HepG2 (cell line): ENCODE measurements at regions not wholly inside any gene's neighbourhood (a gene's known extent, or its start where the extent isn't known, plus 50 kb on each side); places are given as distances from the start of the nearest gene placed in this dataset.

Experiments used
- ATAC-seq: fragments of 200-7000 bp; cut with Tn5 transposase; 3 replicates; pipeline ENCODE4 v1.9.1; 2020; ENCODE audit warnings: mild to moderate bottlenecking, moderate library complexity
- BruUV-seq: library from RNA; stranded (reverse); fragments of 400-500 nt; replicated peaks from 2 replicates; lab custom pipeline; 2021; lab: Mats Ljungman, UMichigan
- CTCF ChIA-PET: fragments of 300-600 bp; formaldehyde crosslinking; extraction: SDS; loops from one replicate; lab custom pipeline; 2021; ENCODE audit warnings: low total read pairs, inconsistent platforms, low intra/inter-chr PET ratio; lab: Yijun Ruan, JAX
- POLR2A ChIA-PET: fragments of 350-600 bp; sonication (Branson Sonifier 250); formaldehyde crosslinking; loops from one replicate; lab custom pipeline; 2020; ENCODE audit warnings: antibody characterized with exemption, inconsistent platforms; lab: Yijun Ruan, JAX
- DNase-seq: peaks from one replicate; pipeline ENCODE4 v3.0.0-alpha.2; 2015; ENCODE audit warnings: low spot score
- FAIRE-seq: peaks from 3 replicates; lab custom pipeline; 2011; peaks lifted over from hg19 to GRCh38; lab: Jason Lieb, UNC
- H2AFZ ChIP-seq: one replicate; pipeline ENCODE4 v1.6.1; 2011; ENCODE audit warnings: low read length, inconsistent platforms
- H3K27ac ChIP-seq: fragments of 300-600 bp; 3 replicates; pipeline ENCODE4 v1.8.0; 2011; ENCODE audit warnings: mixed run types, mild to moderate bottlenecking, mixed read lengths, low read length, inconsistent platforms; ENCODE audit not compliant: insufficient read depth; ENCODE audit errors: extremely low read length
- H3K27me3 ChIP-seq, 2 experiments: fragments of 200-600 bp in 1 of 2; 2 replicates in 1 of 2; 3 replicates in 1 of 2; pipeline versions ENCODE4 v1.6.0 to v1.8.0; 2011; ENCODE audit warnings: low read length in 2 of 2, mild to moderate bottlenecking in 2 of 2, moderate library complexity in 2 of 2, inconsistent platforms in 1 of 2; ENCODE audit not compliant: insufficient read depth in 2 of 2, control insufficient read depth in 1 of 2
- H3K36me3 ChIP-seq, 2 experiments: fragments of 200-600 bp in 1 of 2; replicated peaks in 1 of 2; 2 replicates in 1 of 2; 3 replicates in 1 of 2; pipeline versions ENCODE4 v1.5.1 to v1.8.0; 2011; ENCODE audit warnings: low read length in 2 of 2, inconsistent platforms in 1 of 2; ENCODE audit not compliant: insufficient read depth in 2 of 2, control insufficient read depth in 1 of 2
- H3K4me1 ChIP-seq: 2 replicates; pipeline ENCODE4 v1.5.1; 2012; ENCODE audit warnings: low read length, inconsistent platforms; ENCODE audit not compliant: insufficient read depth
- H3K4me2 ChIP-seq: 2 replicates; pipeline ENCODE4 v1.6.0; 2011; ENCODE audit warnings: low read depth, low read length, inconsistent platforms
- H3K4me3 ChIP-seq, 3 experiments: fragments of 200-600 bp in 1 of 3; sonication (generic), shearing (Covaris generic) in 1 of 3; replicated peaks in 1 of 3; 2 replicates each; pipeline ENCODE4 v1.5.1; 2011 to 2016; ENCODE audit warnings: low read length in 3 of 3, inconsistent platforms in 2 of 3, low read depth in 2 of 3, mild to moderate bottlenecking in 2 of 3, control low read depth in 1 of 3, mixed read lengths in 1 of 3; ENCODE audit not compliant: insufficient read depth in 1 of 3
- H3K79me2 ChIP-seq: one replicate; pipeline ENCODE4 v1.6.1; 2011; ENCODE audit warnings: low read length, inconsistent platforms; ENCODE audit not compliant: insufficient read depth
- H3K9ac ChIP-seq: 2 replicates; pipeline ENCODE4 v1.6.0; 2011; ENCODE audit warnings: mild to moderate bottlenecking, low read depth, low read length, inconsistent platforms; ENCODE audit not compliant: insufficient read depth
- H3K9me3 ChIP-seq: 2 replicates; pipeline ENCODE4 v1.5.1; 2012; ENCODE audit warnings: mild to moderate bottlenecking, low read length
- H4K20me1 ChIP-seq: 2 replicates; pipeline ENCODE4 v1.6.0; 2011; ENCODE audit warnings: inconsistent platforms, mild to moderate bottlenecking, low read length, moderate library complexity; ENCODE audit not compliant: insufficient read depth
- BCL6 ChIP-seq: IDR thresholded peaks from 2 replicates; pipeline ENCODE4 v1.6.1; 2016; ENCODE audit warnings: missing genetic modification reagents, missing compliant biosample characterization
- BORCS8-MEF2B ChIP-seq: sonication (generic); formaldehyde crosslinking; IDR thresholded peaks from 2 replicates; pipeline ENCODE4 v1.8.0; 2022; ENCODE audit warnings: mild to moderate bottlenecking, missing genetic modification reagents
- HES4 ChIP-seq: sonication (generic); formaldehyde crosslinking; IDR thresholded peaks from 2 replicates; pipeline ENCODE4 v1.9.0; 2021; ENCODE audit warnings: mild to moderate bottlenecking, missing genetic modification reagents, borderline replicate concordance
- HNRNPH1 ChIP-seq: fragments of 200-400 bp; formaldehyde crosslinking; optimal IDR thresholded peaks from 2 replicates; pipeline ENCODE3; 2017; ENCODE audit warnings: mild to moderate bottlenecking, low read depth, low read length
- MTA1 ChIP-seq: sonication (generic); formaldehyde crosslinking; IDR thresholded peaks from 2 replicates; pipeline ENCODE4 v1.4.0; 2020; ENCODE audit warnings: missing genetic modification reagents, mild to moderate bottlenecking, borderline replicate concordance
- MYNN ChIP-seq: sonication (generic); formaldehyde crosslinking; IDR thresholded peaks from 2 replicates; pipeline ENCODE4 v1.4.0; 2020; ENCODE audit warnings: mild to moderate bottlenecking, low read depth, missing genetic modification reagents
- NFE2L2 ChIP-seq: fragments of 150-350 bp; IDR thresholded peaks from 2 replicates; pipeline ENCODE4 v1.6.1; 2014; ENCODE audit warnings: low read length
- PCBP1 ChIP-seq: fragments of 200-400 bp; formaldehyde crosslinking; IDR thresholded peaks from 2 replicates; pipeline ENCODE4 v1.6.1; 2017; ENCODE audit warnings: mild to moderate bottlenecking, low read depth, low read length, borderline replicate concordance
- REXO4 ChIP-seq: sonication (generic); formaldehyde crosslinking; IDR thresholded peaks from 2 replicates; pipeline ENCODE4 v1.8.0; 2022; ENCODE audit warnings: missing genetic modification reagents, mild to moderate bottlenecking, borderline replicate concordance
- RNF219 ChIP-seq: sonication (generic); formaldehyde crosslinking; IDR thresholded peaks from 2 replicates; pipeline ENCODE4 v1.5.0; 2020; ENCODE audit warnings: mild to moderate bottlenecking, missing genetic modification reagents
- SP2 ChIP-seq: sonication (generic); formaldehyde crosslinking; IDR thresholded peaks from 2 replicates; pipeline ENCODE4 v1.5.1; 2020; ENCODE audit warnings: mild to moderate bottlenecking, missing genetic modification reagents
- SP4 ChIP-seq: sonication (generic); formaldehyde crosslinking; IDR thresholded peaks from 2 replicates; pipeline ENCODE4 v1.8.1; 2023; ENCODE audit warnings: mild to moderate bottlenecking, missing genetic modification reagents
- TOE1 ChIP-seq: sonication (generic); formaldehyde crosslinking; IDR thresholded peaks from 2 replicates; pipeline ENCODE4 v1.4.0; 2020; ENCODE audit warnings: mild to moderate bottlenecking, missing genetic modification reagents
- ZBTB20 ChIP-seq: sonication (generic); formaldehyde crosslinking; IDR thresholded peaks from 2 replicates; pipeline ENCODE4 v1.8.1; 2023; ENCODE audit warnings: missing genetic modification reagents, low read depth, mild to moderate bottlenecking, borderline replicate concordance
- ZNF713 ChIP-seq: sonication (generic); formaldehyde crosslinking; IDR thresholded peaks from 2 replicates; pipeline ENCODE4 v1.4.0; 2020; ENCODE audit warnings: mild to moderate bottlenecking, missing genetic modification reagents
- ZNF782 ChIP-seq: sonication (generic); formaldehyde crosslinking; IDR thresholded peaks from 2 replicates; pipeline ENCODE4 v1.4.0; 2020; ENCODE audit warnings: missing genetic modification reagents, mild to moderate bottlenecking, borderline replicate concordance
- in situ Hi-C: cut with HindIII; loops from 2 replicates; pipeline ENCODE4 v1.10.0; 2017; ENCODE audit warnings: low pct_unique_long_range_greater_than_20kb; ENCODE audit not compliant: extremely low pct_ligation_motif_present
- intact Hi-C: fragments of 100-400 bp; cut with micrococcal nuclease; formaldehyde crosslinking; loops from one replicate; pipeline ENCODE4 v1.10.0; 2022; ENCODE audit not compliant: unreplicated experiment
- TF ChIP-seq, protein P1 (sequence below): sonication (generic); formaldehyde crosslinking; IDR thresholded peaks from 2 replicates; pipeline ENCODE4 v1.8.0; 2022; ENCODE audit warnings: mild to moderate bottlenecking, missing genetic modification reagents, moderate library complexity
- TF ChIP-seq, protein P2 (sequence below): IDR thresholded peaks from 2 replicates; pipeline ENCODE4 v1.6.1; 2016; ENCODE audit warnings: missing genetic modification reagents, missing compliant biosample characterization

GRCh38 chr4:114271031-114271430 is 291.6 kb upstream of the ARSJ start:
- Histone ChIP-seq H3K27ac (no peak overlapping the region), H3K9me3 (no peaks in the 10 kb centered on the region), H2AFZ (no peak overlapping the region), H3K36me3 (no peaks in the 10 kb centered on the region), H3K4me2 (no peak overlapping the region), H4K20me1 (no peaks in the 10 kb centered on the region), H3K4me1 (no peaks in the 10 kb centered on the region), H3K27me3 (no peaks in the 10 kb centered on the region), H3K9ac (no peak overlapping the region), H3K4me3 (no peak overlapping the region), H3K79me2 (no peaks in the 10 kb centered on the region)
- FAIRE-seq (no peak), ATAC-seq (no peak), DNase-seq (no peak)
- in situ Hi-C loops, result no loop called here
- no TSS peak for BruUV-seq
- ChIA-PET POLR2A (no interaction called here), CTCF (no interaction called here)
- TF ChIP-seq MYNN, result no peak
- TF ChIP-seq REXO4 (CRISPR knock-in tag), result no peak
- TF ChIP-seq, protein P1, sequence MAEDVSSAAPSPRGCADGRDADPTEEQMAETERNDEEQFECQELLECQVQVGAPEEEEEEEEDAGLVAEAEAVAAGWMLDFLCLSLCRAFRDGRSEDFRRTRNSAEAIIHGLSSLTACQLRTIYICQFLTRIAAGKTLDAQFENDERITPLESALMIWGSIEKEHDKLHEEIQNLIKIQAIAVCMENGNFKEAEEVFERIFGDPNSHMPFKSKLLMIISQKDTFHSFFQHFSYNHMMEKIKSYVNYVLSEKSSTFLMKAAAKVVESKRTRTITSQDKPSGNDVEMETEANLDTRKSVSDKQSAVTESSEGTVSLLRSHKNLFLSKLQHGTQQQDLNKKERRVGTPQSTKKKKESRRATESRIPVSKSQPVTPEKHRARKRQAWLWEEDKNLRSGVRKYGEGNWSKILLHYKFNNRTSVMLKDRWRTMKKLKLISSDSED (CRISPR knock-in tag), result no peak
- no peak for TF ChIP-seq SP4 (CRISPR knock-in tag)
- no peak for TF ChIP-seq ZBTB20 (CRISPR knock-in tag)
- TF ChIP-seq NFE2L2, result no peak
- TF ChIP-seq BORCS8-MEF2B, result no peak
- TF ChIP-seq HES4 (CRISPR knock-in tag), result no peak
- no peak for TF ChIP-seq TOE1
- no peak for TF ChIP-seq BCL6 (CRISPR knock-in tag)
- no peak for TF ChIP-seq ZNF713 (CRISPR knock-in tag)
- no peak for TF ChIP-seq RNF219 (CRISPR knock-in tag)
- TF ChIP-seq PCBP1, result no peak
- no peak for TF ChIP-seq ZNF782 (CRISPR knock-in tag)
- TF ChIP-seq, protein P2, sequence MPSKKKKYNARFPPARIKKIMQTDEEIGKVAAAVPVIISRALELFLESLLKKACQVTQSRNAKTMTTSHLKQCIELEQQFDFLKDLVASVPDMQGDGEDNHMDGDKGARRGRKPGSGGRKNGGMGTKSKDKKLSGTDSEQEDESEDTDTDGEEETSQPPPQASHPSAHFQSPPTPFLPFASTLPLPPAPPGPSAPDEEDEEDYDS (CRISPR knock-in tag), result no peak
- TF ChIP-seq HNRNPH1, result no peak
- TF ChIP-seq SP2 (CRISPR knock-in tag), result no peak
- TF ChIP-seq MTA1, result no peak
- intact Hi-C loops, result no loop called here
